Smooth muscle cell (in vitro differentiated cells): ENCODE measurements at regions not wholly inside any gene's neighbourhood (a gene's known extent, or its start where the extent isn't known, plus 50 kb on each side); places are given as distances from the start of the nearest gene placed in this dataset.

ENCODE experiments used
- DNase-seq: peaks from one replicate; lab custom pipeline; 2025; ENCODE audit not compliant: unreplicated experiment; lab: John Stamatoyannopoulos, UW
- H2AFZ ChIP-seq: fragments of 200-600 bp; sonication (generic); 2 replicates; pipeline ENCODE4 v1.6.0; 2016; ENCODE audit warnings: antibody characterized with exemption, low read depth, mild to moderate bottlenecking
- H3F3A ChIP-seq: fragments of 200-600 bp; sonication (generic); 2 replicates; pipeline ENCODE4 v1.6.0; 2017; ENCODE audit warnings: antibody characterized with exemption, low read depth
- H3K27ac ChIP-seq: fragments of 200-600 bp; sonication (generic); 2 replicates; pipeline ENCODE4 v1.5.1; 2016; ENCODE audit warnings: low read depth, mild to moderate bottlenecking
- H3K27me3 ChIP-seq: fragments of 200-600 bp; sonication (generic); 2 replicates; pipeline ENCODE4 v1.6.1; 2016; ENCODE audit warnings: low read depth, mild to moderate bottlenecking
- H3K36me3 ChIP-seq: fragments of 200-600 bp; sonication (generic); 2 replicates; pipeline ENCODE4 v1.5.1; 2016; ENCODE audit warnings: low read depth
- H3K4me1 ChIP-seq: fragments of 200-600 bp; sonication (generic); 2 replicates; pipeline ENCODE4 v1.5.1; 2016; ENCODE audit warnings: low read depth
- H3K4me2 ChIP-seq: fragments of 200-600 bp; sonication (generic); 2 replicates; pipeline ENCODE4 v1.6.0; 2016; ENCODE audit warnings: mild to moderate bottlenecking
- H3K4me3 ChIP-seq: fragments of 200-600 bp; sonication (generic); 2 replicates; pipeline ENCODE4 v1.5.1; 2016; ENCODE audit warnings: mild to moderate bottlenecking
- H3K79me2 ChIP-seq: fragments of 200-600 bp; sonication (generic); 2 replicates; pipeline ENCODE4 v1.6.0; 2016; ENCODE audit warnings: low read depth, mild to moderate bottlenecking
- H3K9ac ChIP-seq: fragments of 200-600 bp; sonication (generic); 2 replicates; pipeline ENCODE4 v1.6.0; 2016; ENCODE audit warnings: low read depth
- H3K9me3 ChIP-seq: fragments of 200-600 bp; sonication (generic); replicated peaks from 2 replicates; pipeline ENCODE4 v1.5.1; 2016; ENCODE audit warnings: low read depth
- H4K20me1 ChIP-seq: fragments of 200-600 bp; sonication (generic); 2 replicates; pipeline ENCODE4 v1.6.0; 2016; ENCODE audit warnings: low read depth
- WGBS: methylation state at CpG from one replicate; pipeline ENCODE4 v1.1.7; 2016; ENCODE audit warnings: low lambda C conversion rate; 5-methylcytosine and 5-hydroxymethylcytosine counted together
- TF ChIP-seq, protein P1 (sequence below): fragments of 200-600 bp; sonication (generic); IDR thresholded peaks from 2 replicates; pipeline ENCODE4 v1.5.1; 2017; ENCODE audit warnings: borderline replicate concordance, mild to moderate bottlenecking, antibody characterized with exemption; ENCODE audit not compliant: insufficient read depth, poor library complexity, severe bottlenecking

- TF ChIP-seq, protein P1, sequence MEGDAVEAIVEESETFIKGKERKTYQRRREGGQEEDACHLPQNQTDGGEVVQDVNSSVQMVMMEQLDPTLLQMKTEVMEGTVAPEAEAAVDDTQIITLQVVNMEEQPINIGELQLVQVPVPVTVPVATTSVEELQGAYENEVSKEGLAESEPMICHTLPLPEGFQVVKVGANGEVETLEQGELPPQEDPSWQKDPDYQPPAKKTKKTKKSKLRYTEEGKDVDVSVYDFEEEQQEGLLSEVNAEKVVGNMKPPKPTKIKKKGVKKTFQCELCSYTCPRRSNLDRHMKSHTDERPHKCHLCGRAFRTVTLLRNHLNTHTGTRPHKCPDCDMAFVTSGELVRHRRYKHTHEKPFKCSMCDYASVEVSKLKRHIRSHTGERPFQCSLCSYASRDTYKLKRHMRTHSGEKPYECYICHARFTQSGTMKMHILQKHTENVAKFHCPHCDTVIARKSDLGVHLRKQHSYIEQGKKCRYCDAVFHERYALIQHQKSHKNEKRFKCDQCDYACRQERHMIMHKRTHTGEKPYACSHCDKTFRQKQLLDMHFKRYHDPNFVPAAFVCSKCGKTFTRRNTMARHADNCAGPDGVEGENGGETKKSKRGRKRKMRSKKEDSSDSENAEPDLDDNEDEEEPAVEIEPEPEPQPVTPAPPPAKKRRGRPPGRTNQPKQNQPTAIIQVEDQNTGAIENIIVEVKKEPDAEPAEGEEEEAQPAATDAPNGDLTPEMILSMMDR, result no peak
- WGBS, result 94% methylated on average over 2 of the region's 2 CpGs
- DNase-seq, result no peak
- Histone ChIP-seq H3K4me2 (no peak overlapping the region), H3K4me1 (no peaks in the 10 kb centered on the region), H3K36me3 (no peaks in the 10 kb centered on the region), H3K9me3 (no peaks in the 10 kb centered on the region), H3K27ac (no peak overlapping the region), H4K20me1 (no peaks in the 10 kb centered on the region), H3K79me2 (no peaks in the 10 kb centered on the region), H3K27me3 (no peaks in the 10 kb centered on the region), H2AFZ (no peak overlapping the region), H3F3A (no peaks in the 10 kb centered on the region), H3K4me3 (no peak overlapping the region), H3K9ac (no peak overlapping the region)
Observed at GRCh38 chr7:42704710-42705109, 207.2 kb downstream of the C7orf25 start.

DNA sequence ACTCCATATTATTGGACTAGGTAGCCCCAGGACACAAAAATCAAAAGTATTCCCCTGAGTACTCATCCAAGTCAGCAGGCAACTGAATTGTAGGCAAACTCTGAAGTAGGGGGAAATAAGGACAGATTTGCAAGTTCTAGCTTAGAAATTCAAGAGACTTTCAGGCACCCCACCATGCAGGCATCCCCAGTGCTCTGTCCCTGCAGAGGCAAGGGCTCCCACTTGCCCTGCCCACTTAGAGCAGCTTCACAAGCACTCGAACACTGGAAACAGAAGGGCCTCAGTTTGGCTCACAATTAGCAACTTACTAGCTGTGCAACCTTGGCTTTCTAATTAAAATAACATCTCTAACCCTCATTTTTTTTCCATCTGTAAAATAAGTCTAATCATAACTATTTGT lies 209.2 kb downstream of the C7orf25 start:
- no peaks in the 10 kb centered on the region for H3K27me3 ChIP-seq
- TF ChIP-seq, protein P1, result no peak
- no peak overlapping the region for H3K27ac ChIP-seq
- no peaks in the 10 kb centered on the region for H3K4me1 ChIP-seq
- H3K4me2 ChIP-seq, result no peak overlapping the region
- H3K4me3 ChIP-seq, result no peak overlapping the region
- H3F3A ChIP-seq, result no peaks in the 10 kb centered on the region
- H3K9me3 ChIP-seq, result no peaks in the 10 kb centered on the region
- no peak overlapping the region for H3K9ac ChIP-seq
- no peak overlapping the region for H2AFZ ChIP-seq
- H4K20me1 ChIP-seq, result no peaks in the 10 kb centered on the region
- H3K36me3 ChIP-seq, result no peaks in the 10 kb centered on the region
- WGBS, result 91% methylated on average over 1 of the region's 1 CpG
- no peaks in the 10 kb centered on the region for H3K79me2 ChIP-seq
- DNase-seq, result no peak

DNA sequence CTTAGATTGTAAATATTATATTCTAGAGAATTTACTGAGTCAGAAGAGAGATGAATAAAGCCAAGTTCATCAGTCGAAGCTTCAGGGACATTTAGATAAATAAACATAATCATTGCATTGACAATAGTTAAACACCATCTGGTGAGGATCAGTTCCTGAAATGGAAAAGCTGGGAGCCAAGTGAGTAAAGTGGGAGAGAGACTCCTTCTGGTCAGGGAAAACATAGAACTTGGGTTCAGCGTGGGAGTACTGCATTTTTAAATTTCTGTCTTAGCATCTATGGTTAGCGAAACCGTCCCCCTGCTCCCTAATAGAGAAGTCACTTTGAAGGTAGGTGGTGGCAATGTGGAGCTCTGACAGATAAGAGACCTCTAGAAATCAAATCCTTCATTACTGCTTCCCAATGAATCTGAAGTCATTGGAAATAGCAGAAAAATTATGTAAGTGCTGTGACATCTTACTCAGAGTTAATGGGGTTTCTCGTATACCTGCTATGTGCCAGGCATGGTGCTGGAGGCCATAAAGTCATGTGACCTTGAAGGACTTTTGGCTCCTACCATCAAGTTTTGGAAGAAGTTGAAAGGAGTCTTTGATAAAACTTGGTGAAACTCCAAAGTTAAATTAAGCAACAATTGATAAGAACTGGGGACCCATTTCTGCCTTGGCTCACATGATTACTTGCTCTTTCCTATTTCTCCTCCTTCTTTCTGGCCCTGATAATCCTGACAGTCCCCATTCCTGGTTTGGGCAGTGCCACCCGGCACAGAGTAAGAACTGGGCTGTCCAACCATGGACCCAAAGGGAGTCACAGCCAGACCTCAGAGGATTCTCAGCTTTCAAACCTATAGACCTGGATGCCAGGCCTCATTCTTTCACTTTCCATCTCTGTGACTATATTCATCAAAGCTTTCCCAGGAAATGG lies 211.2 kb downstream of the C7orf25 start:
- Histone ChIP-seq H2AFZ (no peak overlapping the region), H3K4me3 (no peak overlapping the region), H3K4me1 (no peaks in the 10 kb centered on the region), H3K36me3 (no peaks in the 10 kb centered on the region), H3K4me2 (no peak overlapping the region), H3K27me3 (no peaks in the 10 kb centered on the region), H3F3A (no peaks in the 10 kb centered on the region), H4K20me1 (no peaks in the 10 kb centered on the region), H3K79me2 (no peaks in the 10 kb centered on the region), H3K27ac (no peak overlapping the region), H3K9me3 (no peaks in the 10 kb centered on the region), H3K9ac (no peak overlapping the region)
- TF ChIP-seq, protein P1, result no peak
- WGBS, result 74% methylated on average over 6 of the region's 6 CpGs
- DNase-seq, result no peak
